ENCODE measurements at regions not wholly inside any gene's neighbourhood (a gene's known extent, or its start where the extent isn't known, plus 50 kb on each side); places are given as distances from the start of the nearest gene placed in this dataset.

DNA sequence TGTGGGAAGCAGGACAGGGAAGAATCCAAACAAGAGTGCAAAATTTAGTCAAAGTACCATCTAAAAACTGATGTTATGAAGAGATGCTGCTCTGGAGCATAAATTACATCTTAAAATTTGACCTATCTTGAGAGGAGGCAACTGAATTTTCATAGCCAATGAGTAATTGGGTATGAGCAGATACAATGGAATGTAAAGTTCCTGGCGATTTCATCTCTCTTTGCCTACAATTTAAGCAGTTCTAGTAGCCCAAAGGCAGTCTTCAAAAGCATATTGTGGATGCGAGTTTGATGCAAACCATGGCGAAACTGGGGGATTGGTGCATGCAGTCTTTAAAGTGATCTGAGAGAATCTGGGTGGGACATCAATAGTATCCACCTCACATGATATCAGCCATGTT, 1265.9 kb downstream of the BRINP3 start:
- TF ChIP-seq, protein P1, sequence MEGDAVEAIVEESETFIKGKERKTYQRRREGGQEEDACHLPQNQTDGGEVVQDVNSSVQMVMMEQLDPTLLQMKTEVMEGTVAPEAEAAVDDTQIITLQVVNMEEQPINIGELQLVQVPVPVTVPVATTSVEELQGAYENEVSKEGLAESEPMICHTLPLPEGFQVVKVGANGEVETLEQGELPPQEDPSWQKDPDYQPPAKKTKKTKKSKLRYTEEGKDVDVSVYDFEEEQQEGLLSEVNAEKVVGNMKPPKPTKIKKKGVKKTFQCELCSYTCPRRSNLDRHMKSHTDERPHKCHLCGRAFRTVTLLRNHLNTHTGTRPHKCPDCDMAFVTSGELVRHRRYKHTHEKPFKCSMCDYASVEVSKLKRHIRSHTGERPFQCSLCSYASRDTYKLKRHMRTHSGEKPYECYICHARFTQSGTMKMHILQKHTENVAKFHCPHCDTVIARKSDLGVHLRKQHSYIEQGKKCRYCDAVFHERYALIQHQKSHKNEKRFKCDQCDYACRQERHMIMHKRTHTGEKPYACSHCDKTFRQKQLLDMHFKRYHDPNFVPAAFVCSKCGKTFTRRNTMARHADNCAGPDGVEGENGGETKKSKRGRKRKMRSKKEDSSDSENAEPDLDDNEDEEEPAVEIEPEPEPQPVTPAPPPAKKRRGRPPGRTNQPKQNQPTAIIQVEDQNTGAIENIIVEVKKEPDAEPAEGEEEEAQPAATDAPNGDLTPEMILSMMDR (IDR thresholded peaks at IDR 0.05; ENCODE audit: borderline replicate concordance, extremely low read depth, low read length, poor library complexity, severe bottlenecking): no peak
- TF ChIP-seq EZH2 (IDR thresholded peaks at IDR 0.05; ENCODE audit: borderline replicate concordance, low read depth, low read length, severe bottlenecking): no peak
